ENCODE measurements at regions not wholly inside any gene's neighbourhood (a gene's known extent, or its start where the extent isn't known, plus 50 kb on each side); places are given as distances from the start of the nearest gene placed in this dataset.

DNA sequence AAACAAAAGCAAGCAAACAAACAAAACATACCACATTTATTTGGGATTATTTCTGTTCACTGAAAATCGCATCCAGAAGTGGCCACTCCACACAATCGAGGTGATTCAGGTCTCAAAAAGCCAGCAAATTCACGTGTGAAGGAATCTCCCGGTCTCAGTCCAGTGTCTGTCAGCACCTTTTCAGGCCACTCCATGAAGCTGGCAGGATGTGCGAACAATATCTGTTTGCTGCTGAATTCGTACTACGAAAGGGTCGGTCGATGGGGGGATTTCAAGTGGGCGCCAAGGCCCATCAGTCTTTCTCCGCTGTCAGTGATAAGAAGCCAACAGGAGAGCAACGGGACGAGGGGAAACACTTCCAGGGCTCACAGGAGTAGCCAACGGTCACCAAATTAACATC is 505.1 kb downstream of the IRX1 start:
- H3K4me1 ChIP-seq = no peaks in the 10 kb centered on the region
- no peak for DNase-seq
- TF ChIP-seq POLR2A (IDR thresholded peaks at IDR 0.05) = no peak
- TF ChIP-seq, protein P1, sequence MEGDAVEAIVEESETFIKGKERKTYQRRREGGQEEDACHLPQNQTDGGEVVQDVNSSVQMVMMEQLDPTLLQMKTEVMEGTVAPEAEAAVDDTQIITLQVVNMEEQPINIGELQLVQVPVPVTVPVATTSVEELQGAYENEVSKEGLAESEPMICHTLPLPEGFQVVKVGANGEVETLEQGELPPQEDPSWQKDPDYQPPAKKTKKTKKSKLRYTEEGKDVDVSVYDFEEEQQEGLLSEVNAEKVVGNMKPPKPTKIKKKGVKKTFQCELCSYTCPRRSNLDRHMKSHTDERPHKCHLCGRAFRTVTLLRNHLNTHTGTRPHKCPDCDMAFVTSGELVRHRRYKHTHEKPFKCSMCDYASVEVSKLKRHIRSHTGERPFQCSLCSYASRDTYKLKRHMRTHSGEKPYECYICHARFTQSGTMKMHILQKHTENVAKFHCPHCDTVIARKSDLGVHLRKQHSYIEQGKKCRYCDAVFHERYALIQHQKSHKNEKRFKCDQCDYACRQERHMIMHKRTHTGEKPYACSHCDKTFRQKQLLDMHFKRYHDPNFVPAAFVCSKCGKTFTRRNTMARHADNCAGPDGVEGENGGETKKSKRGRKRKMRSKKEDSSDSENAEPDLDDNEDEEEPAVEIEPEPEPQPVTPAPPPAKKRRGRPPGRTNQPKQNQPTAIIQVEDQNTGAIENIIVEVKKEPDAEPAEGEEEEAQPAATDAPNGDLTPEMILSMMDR (IDR thresholded peaks at IDR 0.05) = no peak
- no peak overlapping the region for H3K27ac ChIP-seq
- H3K27me3 ChIP-seq = no peaks in the 10 kb centered on the region
- no peaks in the 10 kb centered on the region for H3K36me3 ChIP-seq
- H3K9me3 ChIP-seq = no peaks in the 10 kb centered on the region
- no peak overlapping the region for H3K4me3 ChIP-seq

GRCh38 chr5:4101189-4101588 is 505.6 kb downstream of the IRX1 start:
- no peaks in the 10 kb centered on the region for H3K36me3 ChIP-seq
- DNase-seq = no peak
- H3K27me3 ChIP-seq = no peaks in the 10 kb centered on the region
- H3K9me3 ChIP-seq = no peaks in the 10 kb centered on the region
- H3K4me1 ChIP-seq = no peaks in the 10 kb centered on the region
- TF ChIP-seq, protein P1 (IDR thresholded peaks at IDR 0.05) = no peak
- no peak for TF ChIP-seq POLR2A (IDR thresholded peaks at IDR 0.05)
- no peak overlapping the region for H3K4me3 ChIP-seq
- H3K27ac ChIP-seq = no peak overlapping the region

DNA sequence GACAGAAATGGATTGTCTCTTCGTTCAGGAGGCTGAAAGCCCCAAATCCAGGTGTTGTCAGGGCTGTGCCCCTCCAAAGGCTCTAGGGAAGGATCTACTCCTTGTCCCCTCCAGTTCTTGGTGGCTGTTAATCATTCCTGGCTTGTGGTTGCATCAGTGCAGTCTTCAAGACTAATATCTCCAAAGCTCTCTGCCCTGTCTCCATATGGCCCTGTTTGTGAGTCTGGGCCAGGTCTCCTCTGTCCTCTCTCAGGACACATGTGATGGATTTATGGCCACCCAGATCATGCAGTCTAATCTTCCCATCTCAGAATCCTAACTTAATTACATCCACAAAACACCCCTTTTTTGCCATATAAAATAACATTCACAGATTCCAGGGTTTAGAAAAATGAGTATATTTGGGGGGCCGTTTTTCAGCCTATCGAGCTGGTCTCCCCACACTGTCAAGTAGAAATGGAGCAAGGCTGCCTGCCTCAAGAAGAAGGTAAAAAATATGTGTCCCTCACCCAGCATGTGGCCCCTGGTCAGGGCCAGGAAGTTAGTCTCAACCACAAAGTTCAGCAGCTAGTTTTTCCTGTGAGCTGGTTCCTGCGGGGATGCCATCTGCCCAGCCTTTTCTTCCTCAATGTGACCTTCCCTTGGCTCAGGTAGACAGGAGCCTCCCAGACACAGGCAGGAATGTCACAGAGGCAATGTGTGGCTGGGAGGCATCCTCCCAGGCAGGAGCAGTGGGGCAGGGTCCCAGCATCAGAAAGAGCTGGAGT is 509.4 kb downstream of the IRX1 start:
- Histone ChIP-seq H3K4me3 (no peak overlapping the region), H3K27ac (no peak overlapping the region), H3K4me1 (no peaks in the 10 kb centered on the region), H3K9me3 (no peaks in the 10 kb centered on the region), H3K27me3 (no peaks in the 10 kb centered on the region), H3K36me3 (no peaks in the 10 kb centered on the region)
- no peak for TF ChIP-seq POLR2A (IDR thresholded peaks at IDR 0.05)
- TF ChIP-seq, protein P1 (IDR thresholded peaks at IDR 0.05) = no peak
- no peak for DNase-seq

- TF ChIP-seq, protein P1 (IDR thresholded peaks at IDR 0.05) = no peak
- no peak for TF ChIP-seq POLR2A (IDR thresholded peaks at IDR 0.05)
- H3K4me3 ChIP-seq = no peak overlapping the region
- no peaks in the 10 kb centered on the region for H3K36me3 ChIP-seq
- no peaks in the 10 kb centered on the region for H3K4me1 ChIP-seq
- H3K27ac ChIP-seq = no peak overlapping the region
- no peaks in the 10 kb centered on the region for H3K9me3 ChIP-seq
- no peaks in the 10 kb centered on the region for H3K27me3 ChIP-seq
- no peak for DNase-seq
Measured at GRCh38 chr5:4108690-4109089, 513.1 kb downstream of the IRX1 start.

DNA sequence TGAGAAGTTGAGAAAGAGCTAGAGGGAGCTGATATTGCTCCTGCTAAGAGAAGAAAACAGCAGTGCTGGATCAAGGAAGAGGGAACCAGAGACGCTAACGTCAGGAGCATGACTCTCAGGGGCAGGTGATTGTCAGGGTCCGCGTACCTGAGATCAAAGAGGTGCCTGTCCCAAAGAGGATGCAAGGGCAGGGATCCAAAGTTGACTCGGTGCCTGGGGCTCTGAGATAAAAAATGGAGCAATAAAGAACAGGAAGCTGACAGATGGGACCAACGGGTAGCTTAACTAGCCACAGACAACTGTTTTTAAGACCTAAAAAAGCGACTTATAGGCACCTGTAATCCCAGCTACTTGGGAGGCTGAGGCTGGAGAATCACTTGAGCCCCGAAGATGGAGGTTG is 517.8 kb downstream of the IRX1 start:
- TF ChIP-seq, protein P1 (IDR thresholded peaks at IDR 0.05) = no peak
- TF ChIP-seq POLR2A (IDR thresholded peaks at IDR 0.05) = no peak
- H3K4me1 ChIP-seq = no peaks in the 10 kb centered on the region
- DNase-seq = no peak

More for the DNA sequence above, 517.8 kb downstream of the IRX1 start:
- no peak overlapping the region for H3K4me3 ChIP-seq
- no peaks in the 10 kb centered on the region for H3K27me3 ChIP-seq
- H3K27ac ChIP-seq = no peak overlapping the region
- H3K36me3 ChIP-seq = no peaks in the 10 kb centered on the region
- H3K9me3 ChIP-seq = no peaks in the 10 kb centered on the region

All from Peyer's patch (tissue), 4 donors.